HG02981 (cell line): ENCODE measurements at regions not wholly inside any gene's neighbourhood (a gene's known extent, or its start where the extent isn't known, plus 50 kb on each side); places are given as distances from the start of the nearest gene placed in this dataset.

Experiments
- ATAC-seq: cut with Tn5 transposase; IDR thresholded peaks from one replicate; pipeline ENCODE4 v1.9.1; 2021; ENCODE audit warnings: mild to moderate bottlenecking, moderate library complexity; ENCODE audit not compliant: unreplicated experiment

GRCh38 chr16:5837007-5837670 is 739.5 kb upstream of the EEF2KMT start:
- no peak for ATAC-seq

GRCh38 chr16:5835876-5836275 is 738.3 kb upstream of the EEF2KMT start:
- ATAC-seq = no peak

GRCh38 chr16:5826332-5826731 is 728.7 kb upstream of the EEF2KMT start:
- ATAC-seq = no peak

- ATAC-seq = no peak
These were observed 722.9 kb upstream of the EEF2KMT start for GRCh38 chr16:5820472-5820871.

- no peak for ATAC-seq
These were observed 718.1 kb upstream of the EEF2KMT start for GRCh38 chr16:5815570-5816237.

- ATAC-seq = no peak
These were observed 703.8 kb upstream of the EEF2KMT start for GRCh38 chr16:5801396-5801795.

GRCh38 chr16:5793556-5793955 is 696.0 kb upstream of the EEF2KMT start:
- no peak for ATAC-seq

- ATAC-seq = no peak
These were observed 693.5 kb upstream of the EEF2KMT start for GRCh38 chr16:5791011-5791657.

GRCh38 chr16:5790512-5790911 is 692.9 kb upstream of the EEF2KMT start:
- ATAC-seq = no peak

GRCh38 chr16:5789033-5789432 is 691.4 kb upstream of the EEF2KMT start:
- no peak for ATAC-seq

- ATAC-seq = no peak
These were observed 683.8 kb upstream of the EEF2KMT start for GRCh38 chr16:5781436-5781835.

- no peak for ATAC-seq
These were observed 679.3 kb upstream of the EEF2KMT start for GRCh38 chr16:5776876-5777275.

GRCh38 chr16:5775916-5776315 is 678.3 kb upstream of the EEF2KMT start:
- no peak for ATAC-seq

GRCh38 chr16:5770118-5770517 is 672.5 kb upstream of the EEF2KMT start:
- no peak for ATAC-seq

GRCh38 chr16:5769513-5769912 is 671.9 kb upstream of the EEF2KMT start:
- no peak for ATAC-seq

GRCh38 chr16:5768445-5768844 is 670.9 kb upstream of the EEF2KMT start:
- ATAC-seq = no peak

- no peak for ATAC-seq
These were observed 665.6 kb upstream of the EEF2KMT start for GRCh38 chr16:5763176-5763575.

GRCh38 chr16:5762362-5762761 is 664.8 kb upstream of the EEF2KMT start:
- no peak for ATAC-seq

- no peak for ATAC-seq
These were observed 664.0 kb upstream of the EEF2KMT start for GRCh38 chr16:5761592-5761991.

- ATAC-seq = no peak
These were observed 660.7 kb upstream of the EEF2KMT start for GRCh38 chr16:5758281-5758680.

GRCh38 chr16:5756969-5757368 is 659.4 kb upstream of the EEF2KMT start:
- ATAC-seq = no peak

GRCh38 chr16:5753381-5753780 is 655.8 kb upstream of the EEF2KMT start:
- ATAC-seq = no peak
